Peyer's patch (tissue), 4 donors: ENCODE measurements at regions not wholly inside any gene's neighbourhood (a gene's known extent, or its start where the extent isn't known, plus 50 kb on each side); places are given as distances from the start of the nearest gene placed in this dataset.

Experiments
- CTCF ChIP-seq, 6 experiments: fragments of 450-650 bp in 4 of 6; fragments of 200-600 bp in 2 of 6; sonication (generic) in 1 of 6; IDR thresholded peaks; one replicate each; pipeline ENCODE4 v1.5.1; 2017 to 2019; ENCODE audit warnings: antibody characterized with exemption in 6 of 6, mild to moderate bottlenecking in 3 of 6, moderate library complexity in 1 of 6
- POLR2A ChIP-seq, 2 donors: fragments of 450-650 bp; IDR thresholded peaks; one replicate each; pipeline ENCODE4 v1.5.1; 2017; ENCODE audit warnings: antibody characterized with exemption in 2 of 2, mild to moderate bottlenecking in 2 of 2, moderate library complexity in 2 of 2

- TF ChIP-seq CTCF (IDR thresholded peaks at IDR 0.05) (no peak), POLR2A (IDR thresholded peaks at IDR 0.05) (no peak)
Measured at GRCh38 chr14:45308745-45309397, 55.9 kb upstream of the MIS18BP1 start.
